ENCODE measurements at regions not wholly inside any gene's neighbourhood (a gene's known extent, or its start where the extent isn't known, plus 50 kb on each side); places are given as distances from the start of the nearest gene placed in this dataset.

DNA sequence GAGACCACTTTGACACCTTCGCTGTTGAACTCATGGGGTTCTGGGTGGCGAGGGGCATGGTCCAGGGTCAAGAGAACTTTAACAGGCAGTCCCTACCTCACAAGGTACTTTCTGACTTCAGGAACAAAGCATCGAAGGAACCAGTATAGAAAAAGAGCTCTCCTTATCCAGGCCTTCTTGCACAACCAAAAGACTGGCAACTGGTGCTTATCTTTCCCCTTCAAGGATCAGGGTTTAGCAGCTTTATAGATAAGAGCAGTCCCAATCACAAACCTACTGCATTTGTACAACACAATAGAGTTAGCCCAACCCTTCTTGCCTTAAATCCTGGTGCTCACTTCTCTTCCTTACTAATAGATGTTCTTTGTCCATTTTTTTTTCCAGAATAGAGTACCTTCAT lies 116.3 kb downstream of the SNX5 start:
- TF ChIP-seq, protein P1, sequence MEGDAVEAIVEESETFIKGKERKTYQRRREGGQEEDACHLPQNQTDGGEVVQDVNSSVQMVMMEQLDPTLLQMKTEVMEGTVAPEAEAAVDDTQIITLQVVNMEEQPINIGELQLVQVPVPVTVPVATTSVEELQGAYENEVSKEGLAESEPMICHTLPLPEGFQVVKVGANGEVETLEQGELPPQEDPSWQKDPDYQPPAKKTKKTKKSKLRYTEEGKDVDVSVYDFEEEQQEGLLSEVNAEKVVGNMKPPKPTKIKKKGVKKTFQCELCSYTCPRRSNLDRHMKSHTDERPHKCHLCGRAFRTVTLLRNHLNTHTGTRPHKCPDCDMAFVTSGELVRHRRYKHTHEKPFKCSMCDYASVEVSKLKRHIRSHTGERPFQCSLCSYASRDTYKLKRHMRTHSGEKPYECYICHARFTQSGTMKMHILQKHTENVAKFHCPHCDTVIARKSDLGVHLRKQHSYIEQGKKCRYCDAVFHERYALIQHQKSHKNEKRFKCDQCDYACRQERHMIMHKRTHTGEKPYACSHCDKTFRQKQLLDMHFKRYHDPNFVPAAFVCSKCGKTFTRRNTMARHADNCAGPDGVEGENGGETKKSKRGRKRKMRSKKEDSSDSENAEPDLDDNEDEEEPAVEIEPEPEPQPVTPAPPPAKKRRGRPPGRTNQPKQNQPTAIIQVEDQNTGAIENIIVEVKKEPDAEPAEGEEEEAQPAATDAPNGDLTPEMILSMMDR (conservative IDR thresholded peaks at IDR 0.05 in 1 of 2, IDR thresholded peaks at IDR 0.05 in 1 of 2; ENCODE audit: extremely low read depth in 1 of 2, insufficient read depth in 1 of 2, low read depth in 1 of 2, low read length in 2 of 2): no peak
- no peak for TF ChIP-seq EZH2 (IDR thresholded peaks at IDR 0.05; ENCODE audit: borderline replicate concordance, low read length)

Data from mammary epithelial cell (primary cell).